Fibroblast of skin of right quadriceps (primary cell): ENCODE measurements at regions not wholly inside any gene's neighbourhood (a gene's known extent, or its start where the extent isn't known, plus 50 kb on each side); places are given as distances from the start of the nearest gene placed in this dataset.

ENCODE experiments used
- DNase-seq: peaks from one replicate; pipeline ENCODE4 v3.0.0-alpha.2; 2013

DNA sequence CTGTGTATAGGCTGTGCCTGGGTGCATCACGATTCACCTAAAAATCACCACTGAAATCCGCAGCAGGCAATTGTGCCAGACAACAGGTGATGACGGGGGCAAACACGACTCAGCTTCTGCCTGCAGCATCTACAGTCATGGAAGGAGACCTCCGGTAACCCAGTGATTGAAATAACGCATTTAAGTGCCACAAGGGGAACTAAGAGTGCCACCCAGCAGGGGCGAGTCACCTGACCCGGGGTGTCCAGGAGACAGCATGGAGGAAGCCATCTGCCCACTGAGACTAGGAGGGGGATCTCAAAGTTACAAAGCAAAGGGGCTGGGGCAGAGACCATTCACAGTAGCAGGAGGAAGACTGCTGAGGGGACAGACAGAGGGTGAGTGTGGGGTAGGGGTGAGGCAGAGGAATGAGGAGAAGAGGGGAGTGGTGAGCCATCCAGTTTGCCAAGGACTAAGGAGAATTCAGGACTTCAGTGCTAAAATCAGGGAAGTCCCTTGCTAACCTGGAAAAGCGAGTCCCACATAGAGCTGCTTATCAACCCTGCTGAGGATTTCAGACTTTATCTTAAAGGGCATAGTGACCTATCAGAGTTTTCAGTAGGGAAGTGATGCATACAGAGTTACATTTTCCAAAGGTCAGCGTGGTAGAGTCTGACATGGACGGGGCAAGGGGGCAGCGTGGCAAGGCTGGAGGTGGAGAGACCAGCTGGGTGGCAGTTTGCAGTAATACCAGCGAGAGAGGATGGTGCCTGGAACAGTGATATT is 256.7 kb upstream of the HES1 start:
- DNase-seq = no peak

DNA sequence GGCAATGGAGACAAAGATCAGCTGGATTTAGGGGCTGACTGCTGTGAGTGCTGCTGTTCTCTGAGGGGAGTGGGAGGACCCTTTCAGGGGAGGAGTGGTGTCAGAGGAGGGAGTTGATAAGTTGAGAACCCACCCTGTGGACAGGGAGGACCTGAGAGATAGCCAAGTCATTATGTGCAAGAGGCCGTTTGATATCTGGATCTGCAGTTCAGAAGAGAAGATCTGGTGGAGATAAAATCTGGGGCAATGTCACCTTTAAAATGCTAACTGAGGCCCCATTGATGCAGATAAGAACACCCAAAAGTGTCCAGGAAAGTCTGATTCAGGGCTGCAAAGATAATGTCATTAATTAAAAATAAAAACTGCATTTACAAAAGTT is 256.1 kb upstream of the HES1 start:
- no peak for DNase-seq

- DNase-seq = no peak
Observed at GRCh38 chr3:193882091-193882490, 253.9 kb upstream of the HES1 start.

- DNase-seq = no peak
Observed at GRCh38 chr3:193883551-193883950, 252.4 kb upstream of the HES1 start.

- no peak for DNase-seq
Observed at GRCh38 chr3:193884027-193884426, 251.9 kb upstream of the HES1 start.

- no peak for DNase-seq
Observed at GRCh38 chr3:193884652-193885051, 251.3 kb upstream of the HES1 start.

DNA sequence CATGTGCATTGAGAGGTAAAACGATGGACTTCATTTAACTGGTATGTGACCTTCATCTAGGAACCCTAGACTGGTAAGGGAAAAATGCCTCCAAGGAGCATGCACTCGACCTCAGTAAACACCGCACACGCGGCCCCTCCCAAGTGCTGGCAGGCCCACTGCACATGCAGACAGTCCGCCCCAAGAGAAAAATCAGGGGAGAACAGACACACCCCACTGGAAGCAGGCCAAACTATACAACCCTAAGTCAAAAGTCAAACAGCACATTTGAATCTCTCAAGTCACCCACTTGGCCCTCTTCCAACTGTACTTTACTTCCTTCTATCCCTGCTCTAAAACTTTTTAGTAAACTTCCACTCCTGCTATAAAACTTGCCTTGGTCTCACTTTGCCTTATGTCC is 250.1 kb upstream of the HES1 start:
- DNase-seq = no peak

DNA sequence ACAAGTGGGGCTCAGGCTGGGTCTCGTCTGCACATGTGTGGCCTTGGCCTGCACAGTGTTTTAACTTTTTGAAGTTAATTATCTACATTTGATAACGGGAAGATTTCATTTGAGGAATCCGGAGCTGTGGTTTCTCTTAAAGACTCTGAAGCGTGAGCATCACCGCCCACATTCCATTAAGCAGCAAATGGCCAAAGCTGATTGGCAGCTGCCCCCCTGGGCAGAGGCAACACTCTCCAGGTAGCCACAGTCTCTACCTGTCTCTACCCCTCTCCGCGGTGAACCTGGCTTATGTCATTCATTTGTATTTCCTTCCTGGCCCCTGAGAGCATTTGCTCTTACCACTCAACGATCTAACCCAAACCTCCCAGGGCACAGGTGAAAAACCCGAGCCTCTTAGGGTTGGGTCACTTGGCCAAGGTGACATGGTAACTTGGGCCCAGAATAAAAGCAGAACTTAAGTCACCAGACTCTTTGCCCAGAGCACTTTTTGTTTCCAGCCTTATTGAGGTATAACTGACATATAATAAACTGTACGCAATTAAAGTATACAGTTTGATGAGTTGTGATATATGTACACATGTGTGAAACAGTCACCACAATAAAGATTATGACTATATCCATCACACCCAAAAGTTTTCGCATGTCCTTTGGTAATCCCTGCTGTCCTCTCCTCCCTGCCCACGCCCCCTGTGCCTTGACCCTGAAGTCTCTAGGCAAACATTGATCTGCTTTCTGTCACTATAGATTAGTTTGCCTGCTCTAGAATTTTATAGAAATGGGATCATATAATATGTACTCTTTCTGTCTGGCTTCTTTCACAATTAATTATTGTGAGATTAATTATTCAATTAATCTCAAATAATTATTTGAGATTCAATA is 245.7 kb upstream of the HES1 start:
- no peak for DNase-seq

- DNase-seq = no peak
Observed at GRCh38 chr3:193894121-193894863, 241.7 kb upstream of the HES1 start.

GRCh38 chr3:193895409-193895808 is 240.5 kb upstream of the HES1 start:
- no peak for DNase-seq

DNA sequence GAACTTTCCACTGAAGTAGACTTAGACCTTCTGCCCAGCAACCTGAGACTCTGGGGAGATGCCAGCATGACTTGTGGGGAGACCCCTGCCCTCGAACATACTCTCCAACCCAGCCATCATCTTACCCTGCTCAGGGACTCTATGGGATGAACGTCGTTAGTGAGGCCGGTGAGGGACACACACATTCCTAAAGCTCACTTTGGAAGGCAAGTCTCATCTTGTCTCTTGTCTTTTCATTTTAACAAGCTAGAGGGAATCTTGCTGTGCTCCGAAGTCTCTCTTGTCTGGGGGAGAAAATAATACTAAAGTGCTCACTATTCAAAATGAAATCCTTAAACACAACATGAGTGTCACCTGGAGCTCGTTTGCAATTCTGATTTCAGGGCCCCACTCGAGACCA is 239.5 kb upstream of the HES1 start:
- no peak for DNase-seq

DNA sequence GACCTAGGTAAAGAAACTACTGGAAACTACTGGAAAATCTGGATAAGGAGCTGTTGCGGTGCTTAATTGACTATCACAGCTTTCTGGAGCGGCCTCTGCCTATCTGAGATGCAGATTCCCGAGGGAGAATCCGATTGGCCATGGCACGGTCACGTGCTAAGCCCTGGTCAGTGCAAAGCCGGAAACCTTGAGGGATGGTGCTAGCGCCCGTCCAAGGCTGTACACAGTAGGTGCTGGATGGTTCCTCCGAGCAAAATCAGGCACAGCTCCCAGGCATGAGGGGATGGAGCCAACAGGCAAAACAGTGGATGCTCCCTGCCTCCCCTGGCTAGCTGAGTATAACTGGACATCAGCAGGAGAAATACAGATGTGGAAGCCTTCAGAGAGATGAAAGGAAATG is 238.7 kb upstream of the HES1 start:
- DNase-seq = no peak

- no peak for DNase-seq
Observed at GRCh38 chr3:193897731-193898180, 238.2 kb upstream of the HES1 start.

- DNase-seq = no peak
Observed at GRCh38 chr3:193899001-193899400, 236.9 kb upstream of the HES1 start.

DNA sequence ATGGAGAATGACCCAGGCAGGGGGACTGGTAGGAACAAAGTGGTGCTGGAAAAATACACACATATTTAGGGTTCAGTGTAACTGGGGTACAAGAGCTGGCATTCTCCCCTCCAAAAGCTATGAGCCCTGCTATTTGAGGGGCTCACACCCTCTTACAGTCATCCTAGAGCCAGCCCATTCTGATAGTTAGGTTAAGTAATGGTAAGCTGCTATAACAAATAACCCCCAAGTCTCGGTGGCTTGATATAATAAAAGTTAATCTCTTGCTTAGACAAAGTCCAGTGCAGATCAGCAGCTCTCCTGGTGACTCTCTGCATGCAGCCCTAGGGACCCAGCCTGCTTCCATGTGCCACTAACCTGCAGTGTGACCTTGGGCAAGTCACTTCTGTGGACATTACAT is 234.9 kb upstream of the HES1 start:
- DNase-seq = no peak

DNA sequence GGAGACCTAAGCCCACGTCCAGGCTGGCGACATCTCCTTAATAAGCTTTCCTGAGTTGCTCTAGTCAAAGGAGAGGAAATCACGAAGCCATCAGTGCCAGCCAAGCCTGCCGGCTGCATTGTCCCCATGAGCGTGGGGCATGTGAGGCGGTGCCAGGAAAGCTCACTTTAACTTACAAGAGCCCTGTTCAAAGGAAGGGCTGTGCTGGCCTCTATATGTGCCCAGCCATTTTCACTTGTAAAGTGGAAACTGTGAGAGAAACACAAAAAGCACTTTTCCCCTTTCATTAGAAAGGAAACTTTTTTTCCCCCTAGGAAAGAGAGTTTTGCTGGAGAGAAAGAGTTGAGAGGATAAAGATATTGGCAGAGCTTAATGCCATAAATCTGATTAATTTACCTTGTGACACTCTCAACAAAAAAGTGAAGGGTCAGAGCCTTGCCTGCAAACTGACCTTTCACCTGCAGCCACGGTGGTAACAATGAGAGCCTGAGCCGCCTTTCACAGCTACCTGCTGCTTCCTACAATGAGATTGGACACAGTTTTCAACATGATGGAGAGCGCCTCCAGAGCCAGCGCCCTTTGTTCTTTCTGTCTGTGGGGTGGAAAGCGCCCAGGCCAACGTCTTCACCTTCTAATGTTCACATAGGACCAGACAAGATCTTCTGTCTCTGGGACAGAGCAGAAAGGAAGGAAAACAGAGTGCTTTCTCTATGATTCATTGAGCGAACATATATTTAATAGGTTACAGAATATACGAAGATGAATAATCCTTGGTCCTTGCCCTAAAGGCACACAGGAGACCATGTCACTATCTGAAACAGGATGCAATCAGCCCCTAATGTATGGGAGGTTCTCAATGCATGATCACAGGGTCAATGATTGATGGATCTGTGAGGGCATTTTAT is 233.1 kb upstream of the HES1 start:
- no peak for DNase-seq

GRCh38 chr3:193903512-193903817 is 232.5 kb upstream of the HES1 start:
- no peak for DNase-seq

DNA sequence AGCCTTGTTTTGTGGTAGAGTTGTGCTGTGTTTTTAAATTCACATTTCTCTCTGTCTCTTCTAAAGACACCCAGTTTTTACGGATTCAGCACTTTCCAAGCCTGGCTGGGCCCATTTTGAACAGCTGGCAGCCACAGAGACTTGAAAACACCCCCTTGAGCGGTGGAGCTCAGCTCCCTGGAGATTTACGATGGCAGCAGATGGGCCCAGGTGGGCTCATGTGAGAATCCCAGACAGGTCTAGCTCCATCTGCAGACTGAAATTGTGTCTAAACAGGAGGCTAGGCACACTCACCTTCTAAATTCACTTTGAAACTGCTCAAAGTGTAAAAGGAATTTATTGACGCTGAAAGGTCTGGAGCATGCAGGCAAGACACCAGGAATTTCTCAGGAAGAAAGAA is 232.0 kb upstream of the HES1 start:
- no peak for DNase-seq

- DNase-seq = peak; percentile 13
Observed at GRCh38 chr3:193905541-193906396, 230.2 kb upstream of the HES1 start.

DNA sequence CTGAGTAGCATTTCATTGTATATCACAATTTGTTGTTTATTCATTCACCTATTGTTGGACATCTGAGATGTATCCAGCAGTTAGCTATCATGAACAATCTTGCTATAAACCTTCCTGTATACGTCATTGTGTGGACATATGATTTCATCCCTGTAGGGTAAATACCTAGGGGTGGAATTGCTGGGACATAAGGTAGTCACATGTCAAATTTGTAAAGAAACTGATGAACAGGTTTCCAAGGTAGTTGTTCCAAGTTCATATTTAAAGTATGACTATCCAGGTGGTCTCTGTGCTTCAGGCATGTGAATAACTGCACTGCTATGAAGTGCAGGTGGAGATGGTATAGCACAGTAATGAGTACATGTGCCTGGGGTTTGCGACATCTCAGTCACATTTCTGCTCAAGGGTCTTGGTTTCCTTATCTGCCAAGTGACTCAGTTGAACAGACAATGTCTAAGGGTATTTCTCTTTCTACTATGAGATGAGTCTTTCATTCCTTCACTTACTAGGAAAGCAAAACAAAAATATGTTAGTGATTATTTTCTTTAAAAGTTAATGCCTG is 229.0 kb upstream of the HES1 start:
- no peak for DNase-seq

GRCh38 chr3:193908181-193908744 is 227.7 kb upstream of the HES1 start:
- no peak for DNase-seq
